ENCODE measurements at regions not wholly inside any gene's neighbourhood (a gene's known extent, or its start where the extent isn't known, plus 50 kb on each side); places are given as distances from the start of the nearest gene placed in this dataset.
"Not testable (repeated sequence)": the region's sequence is repeated elsewhere in the genome, so short reads cannot be mapped to it uniquely, and the experiment has no call there.

DNA sequence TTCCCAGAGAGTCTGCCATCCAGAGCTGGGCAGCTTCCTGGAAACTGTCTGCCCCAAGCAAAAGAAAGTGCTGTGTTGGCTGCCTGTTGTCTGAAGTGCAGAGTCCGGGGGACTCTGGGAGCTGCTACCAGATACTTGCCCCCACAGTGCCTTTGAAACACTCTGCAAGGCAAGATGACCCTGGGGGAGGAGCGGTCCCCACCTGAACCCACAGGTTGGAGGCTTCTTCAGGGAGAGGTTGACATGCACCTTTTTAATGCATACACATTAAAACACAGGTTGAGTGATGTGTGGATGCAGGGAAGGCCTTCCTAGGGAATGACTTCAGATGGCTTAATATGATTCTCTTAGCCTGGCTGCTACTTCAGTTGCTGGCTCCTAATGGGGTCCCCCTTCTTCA lies 479.5 kb downstream of the ZNF536 start:
- Mint-ChIP-seq H3K27me3 (ENCODE audit: insufficient read depth) (no peaks in the 10 kb centered on the region), H3K4me1 (ENCODE audit: low read depth) (no peaks in the 10 kb centered on the region), H3K27ac (no peak overlapping the region), H3K4me3 (no peak overlapping the region), H3K9me3 (no peaks in the 10 kb centered on the region), H3K36me3 (ENCODE audit: low read depth) (no peaks in the 10 kb centered on the region)
- DNase-seq (ENCODE audit: low spot score) = no peak
- intact Hi-C loops (cut with micrococcal nuclease) = no loop called here

- H3K9me3 Mint-ChIP-seq = no peaks in the 10 kb centered on the region
- H3K27me3 Mint-ChIP-seq (ENCODE audit: insufficient read depth) = no peaks in the 10 kb centered on the region
- no peaks in the 10 kb centered on the region for H3K4me1 Mint-ChIP-seq (ENCODE audit: low read depth)
- H3K27ac Mint-ChIP-seq = no peak overlapping the region
- intact Hi-C loops (cut with micrococcal nuclease) = no loop called here
- DNase-seq (ENCODE audit: low spot score) = no peak
- H3K36me3 Mint-ChIP-seq (ENCODE audit: low read depth) = no peaks in the 10 kb centered on the region
- H3K4me3 Mint-ChIP-seq = no peak overlapping the region
Measured at GRCh38 chr19:30848636-30849425, 476.6 kb downstream of the ZNF536 start.

- no peaks in the 10 kb centered on the region for H3K36me3 Mint-ChIP-seq (ENCODE audit: low read depth)
- DNase-seq (ENCODE audit: low spot score) = no peak
- no peaks in the 10 kb centered on the region for H3K9me3 Mint-ChIP-seq
- intact Hi-C loops (cut with micrococcal nuclease) = no loop called here
- no peaks in the 10 kb centered on the region for H3K27me3 Mint-ChIP-seq (ENCODE audit: insufficient read depth)
- H3K4me3 Mint-ChIP-seq = no peak overlapping the region
- H3K4me1 Mint-ChIP-seq (ENCODE audit: low read depth) = no peaks in the 10 kb centered on the region
- no peak overlapping the region for H3K27ac Mint-ChIP-seq
Measured at GRCh38 chr19:30846102-30846501, 473.9 kb downstream of the ZNF536 start.

DNA sequence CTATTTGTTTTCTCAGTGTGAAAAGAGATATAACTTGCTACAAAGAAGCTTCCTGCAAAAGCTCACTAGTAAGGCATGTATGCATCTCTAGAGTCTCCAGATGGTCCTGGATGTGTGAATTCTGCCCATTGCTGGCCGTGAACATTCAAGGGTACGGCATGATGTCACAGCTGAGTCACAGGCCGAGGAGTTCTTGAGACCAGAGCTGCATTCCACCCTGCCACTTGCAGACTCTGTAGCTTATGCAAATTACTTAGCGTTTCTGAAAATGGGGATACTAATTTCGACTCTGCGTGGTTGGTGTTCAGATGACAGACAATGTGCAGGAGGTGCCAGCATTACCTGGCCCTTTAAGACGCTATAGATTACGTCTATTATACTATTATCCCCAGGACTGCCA lies 470.7 kb downstream of the ZNF536 start:
- H3K36me3 Mint-ChIP-seq (ENCODE audit: low read depth) = no peaks in the 10 kb centered on the region
- no peaks in the 10 kb centered on the region for H3K4me1 Mint-ChIP-seq (ENCODE audit: low read depth)
- H3K4me3 Mint-ChIP-seq = no peak overlapping the region
- H3K27me3 Mint-ChIP-seq (ENCODE audit: insufficient read depth) = no peaks in the 10 kb centered on the region
- intact Hi-C loops (cut with micrococcal nuclease) = no loop called here
- DNase-seq (ENCODE audit: low spot score) = no peak
- H3K27ac Mint-ChIP-seq = no peak overlapping the region
- no peaks in the 10 kb centered on the region for H3K9me3 Mint-ChIP-seq

DNA sequence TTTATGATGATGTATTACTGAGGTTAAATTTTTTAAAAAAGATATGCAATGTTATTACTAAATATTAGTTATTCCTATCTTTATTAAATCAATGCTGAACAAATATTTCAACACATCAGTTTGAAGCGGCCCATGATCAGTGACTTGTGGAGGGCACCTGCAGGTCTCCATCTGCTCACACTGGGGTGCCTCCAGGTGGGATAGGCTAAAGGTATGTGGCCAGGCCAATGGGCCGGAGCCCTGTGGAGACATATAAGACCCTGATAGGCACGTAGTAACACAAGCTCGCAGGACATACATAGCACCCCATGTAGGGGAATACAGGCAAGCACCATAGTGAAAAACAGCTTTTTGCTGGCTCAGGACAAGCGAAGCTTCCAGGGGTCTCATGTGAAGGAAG lies 469.8 kb downstream of the ZNF536 start:
- Mint-ChIP-seq H3K4me1 (ENCODE audit: low read depth) (no peaks in the 10 kb centered on the region), H3K36me3 (ENCODE audit: low read depth) (no peaks in the 10 kb centered on the region), H3K27me3 (ENCODE audit: insufficient read depth) (no peaks in the 10 kb centered on the region), H3K27ac (no peak overlapping the region), H3K9me3 (no peaks in the 10 kb centered on the region), H3K4me3 (no peak overlapping the region)
- intact Hi-C loops (cut with micrococcal nuclease) = no loop called here
- no peak for DNase-seq (ENCODE audit: low spot score)

GRCh38 chr19:30830875-30831274 lies 458.7 kb downstream of the ZNF536 start:
- intact Hi-C loops (cut with micrococcal nuclease) = no loop called here
- Mint-ChIP-seq H3K27ac (no peak overlapping the region), H3K9me3 (no peaks in the 10 kb centered on the region), H3K4me1 (ENCODE audit: low read depth) (no peaks in the 10 kb centered on the region), H3K4me3 (no peak overlapping the region), H3K36me3 (ENCODE audit: low read depth) (no peaks in the 10 kb centered on the region), H3K27me3 (ENCODE audit: insufficient read depth) (no peaks in the 10 kb centered on the region)
- no peak for DNase-seq (ENCODE audit: low spot score)

- H3K27ac Mint-ChIP-seq; H3K9me3 Mint-ChIP-seq; H3K4me3 Mint-ChIP-seq; H3K36me3 Mint-ChIP-seq (ENCODE audit: low read depth); intact Hi-C loops (cut with micrococcal nuclease); H3K4me1 Mint-ChIP-seq (ENCODE audit: low read depth); H3K27me3 Mint-ChIP-seq (ENCODE audit: insufficient read depth); DNase-seq (ENCODE audit: low spot score): not testable (repeated sequence)
Measured at GRCh38 chr19:30825505-30825904, 453.3 kb downstream of the ZNF536 start.

DNA sequence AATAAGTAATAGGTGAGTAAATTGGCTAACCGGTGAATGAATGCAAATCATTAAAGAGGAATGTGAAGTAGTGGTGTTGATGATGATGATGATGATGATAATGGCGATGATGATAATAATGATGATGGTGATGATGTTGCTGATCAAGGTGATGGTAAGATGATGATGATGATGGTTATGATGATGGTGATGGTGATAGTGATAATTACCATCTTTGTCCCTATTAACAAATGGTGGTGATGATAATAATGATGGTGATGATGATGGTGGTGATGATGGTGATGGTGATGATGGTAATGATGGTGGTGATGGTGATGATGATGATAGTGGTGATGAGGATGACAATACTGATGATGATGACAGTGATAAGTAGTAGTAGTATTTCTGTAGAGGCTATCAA lies 452.6 kb downstream of the ZNF536 start:
- Mint-ChIP-seq H3K27ac (no peak overlapping the region), H3K27me3 (ENCODE audit: insufficient read depth) (no peaks in the 10 kb centered on the region), H3K36me3 (ENCODE audit: low read depth) (no peaks in the 10 kb centered on the region), H3K4me1 (ENCODE audit: low read depth) (no peaks in the 10 kb centered on the region), H3K4me3 (no peak overlapping the region), H3K9me3 (no peaks in the 10 kb centered on the region)
- intact Hi-C loops (cut with micrococcal nuclease) = no loop called here
- no peak for DNase-seq (ENCODE audit: low spot score)

GRCh38 chr19:30817965-30818567 lies 445.9 kb downstream of the ZNF536 start:
- Mint-ChIP-seq H3K27me3 (ENCODE audit: insufficient read depth) (no peaks in the 10 kb centered on the region), H3K4me1 (ENCODE audit: low read depth) (no peaks in the 10 kb centered on the region), H3K36me3 (ENCODE audit: low read depth) (no peaks in the 10 kb centered on the region), H3K4me3 (no peak overlapping the region), H3K27ac (no peak overlapping the region), H3K9me3 (peaks cover 4% of the 10 kb centered on the region)
- intact Hi-C loops (cut with micrococcal nuclease) = no loop called here
- no peak for DNase-seq (ENCODE audit: low spot score)

- H3K4me3 Mint-ChIP-seq = no peak overlapping the region
- no peaks in the 10 kb centered on the region for H3K27me3 Mint-ChIP-seq (ENCODE audit: insufficient read depth)
- no peak for DNase-seq (ENCODE audit: low spot score)
- H3K9me3 Mint-ChIP-seq = peaks cover 4% of the 10 kb centered on the region
- H3K36me3 Mint-ChIP-seq (ENCODE audit: low read depth) = no peaks in the 10 kb centered on the region
- no peak overlapping the region for H3K27ac Mint-ChIP-seq
- no peaks in the 10 kb centered on the region for H3K4me1 Mint-ChIP-seq (ENCODE audit: low read depth)
- intact Hi-C loops (cut with micrococcal nuclease) = no loop called here
Measured at GRCh38 chr19:30817197-30817596, 445.0 kb downstream of the ZNF536 start.

DNA sequence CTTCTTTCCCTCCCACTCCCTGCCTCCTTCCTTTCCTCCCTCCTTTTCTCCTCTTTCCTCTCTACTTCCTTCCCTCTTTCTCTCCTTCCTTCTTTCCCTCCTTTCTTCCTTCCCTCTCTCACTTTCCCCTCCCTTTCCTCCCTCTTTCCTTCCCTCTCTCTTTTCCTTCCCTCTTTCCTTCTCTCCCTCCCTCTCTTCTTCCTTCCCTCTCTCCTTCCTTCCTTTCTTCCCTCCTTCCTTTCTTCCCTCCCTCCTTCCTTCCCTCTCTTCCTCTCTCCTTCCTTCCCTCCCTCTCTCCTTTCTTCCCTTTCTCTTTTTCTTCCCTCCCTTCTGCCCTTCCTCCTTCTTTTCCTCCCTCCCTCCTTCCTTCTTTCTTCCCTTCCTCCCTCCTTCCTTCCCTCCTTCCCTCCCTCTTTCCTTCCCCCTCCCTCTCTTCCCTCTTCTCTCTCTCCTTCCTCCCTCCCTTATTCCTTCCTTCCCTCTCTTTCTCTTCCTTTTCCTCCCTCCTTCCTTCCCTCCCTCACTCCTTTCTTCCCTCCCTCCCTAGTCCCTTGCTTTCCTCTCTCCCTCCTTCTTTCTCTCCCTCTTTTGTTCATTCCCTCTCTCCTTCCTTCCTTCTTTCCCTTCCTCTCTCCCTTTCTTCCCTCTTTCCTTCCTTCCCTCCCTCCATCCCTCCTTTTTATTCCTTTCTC lies 443.9 kb downstream of the ZNF536 start:
- Mint-ChIP-seq H3K9me3 (peaks cover 4% of the 10 kb centered on the region), H3K27me3 (ENCODE audit: insufficient read depth) (no peaks in the 10 kb centered on the region), H3K36me3 (ENCODE audit: low read depth) (no peaks in the 10 kb centered on the region), H3K4me3 (no peak overlapping the region), H3K4me1 (ENCODE audit: low read depth) (no peaks in the 10 kb centered on the region), H3K27ac (no peak overlapping the region)
- no peak for DNase-seq (ENCODE audit: low spot score)
- intact Hi-C loops (cut with micrococcal nuclease) = no loop called here

GRCh38 chr19:30812099-30812678 lies 440.0 kb downstream of the ZNF536 start:
- DNase-seq (ENCODE audit: low spot score) = no peak
- Mint-ChIP-seq H3K4me1 (ENCODE audit: low read depth) (no peaks in the 10 kb centered on the region), H3K27me3 (ENCODE audit: insufficient read depth) (no peaks in the 10 kb centered on the region), H3K36me3 (ENCODE audit: low read depth) (no peaks in the 10 kb centered on the region), H3K4me3 (no peak overlapping the region), H3K27ac (no peak overlapping the region), H3K9me3 (peaks cover 4% of the 10 kb centered on the region)
- intact Hi-C loops (cut with micrococcal nuclease) = no loop called here

- Mint-ChIP-seq H3K27ac (no peak overlapping the region), H3K9me3 (peaks cover 4% of the 10 kb centered on the region), H3K27me3 (ENCODE audit: insufficient read depth) (no peaks in the 10 kb centered on the region), H3K4me1 (ENCODE audit: low read depth) (no peaks in the 10 kb centered on the region), H3K36me3 (ENCODE audit: low read depth) (no peaks in the 10 kb centered on the region), H3K4me3 (no peak overlapping the region)
- intact Hi-C loops (cut with micrococcal nuclease) = no loop called here
- DNase-seq (ENCODE audit: low spot score) = no peak
Measured at GRCh38 chr19:30811397-30812098, 439.4 kb downstream of the ZNF536 start.

Measured in activated T-helper 1 cell treated with anti-CD3 and anti-CD28 coated beads, Interleukin-12 subunit alpha, Interleukin-12 subunit beta, Interleukin-2, Interleukin-4 antibody, amounts not matched to agents 30 ng/mL and 10 ng/mL and 1 ng/mL, durations not matched to agents 14 hours and 24 hours and 36 hours (primary cell).